IMR-90 (cell line): ENCODE measurements at regions not wholly inside any gene's neighbourhood (a gene's known extent, or its start where the extent isn't known, plus 50 kb on each side); places are given as distances from the start of the nearest gene placed in this dataset.

ENCODE experiments used
- ATAC-seq: fragments of 200-7000 bp; cut with Tn5 transposase; 2 replicates; pipeline ENCODE4 v1.9.1; 2020; ENCODE audit warnings: low read depth, mild to moderate bottlenecking, moderate library complexity
- BruUV-seq: library from RNA; stranded (reverse); fragments of 400-500 nt; replicated peaks from 2 replicates; lab custom pipeline; 2021; lab: Mats Ljungman, UMichigan
- CTCF ChIA-PET: fragments of 300-600 bp; formaldehyde crosslinking; extraction: SDS; loops from one replicate; lab custom pipeline; 2021; ENCODE audit warnings: antibody characterized with exemption; lab: Yijun Ruan, JAX
- POLR2A ChIA-PET: fragments of 300-600 bp; sonication (Branson Sonifier 250); formaldehyde crosslinking; loops from one replicate; lab custom pipeline; 2022; ENCODE audit warnings: antibody characterized with exemption; ENCODE audit not compliant: unreplicated experiment; lab: Charles Lee
- DNase-seq: peaks from one replicate; pipeline ENCODE4 v3.0.0; 2013
- H2AFZ ChIP-seq: replicated peaks from 2 replicates; pipeline ENCODE3; 2013; ENCODE audit warnings: low read length, mild to moderate bottlenecking; ENCODE audit not compliant: poor library complexity
- H2AK5ac ChIP-seq: 2 replicates; pipeline ENCODE4 v1.6.1; 2013; ENCODE audit warnings: low read depth, low read length, inconsistent platforms
- H2AK9ac ChIP-seq: replicated peaks from 2 replicates; pipeline ENCODE3; 2013; ENCODE audit warnings: mild to moderate bottlenecking, low read depth, low read length, moderate library complexity; ENCODE audit not compliant: poor library complexity
- H2BK120ac ChIP-seq: 2 replicates; pipeline ENCODE4 v1.6.1; 2013; ENCODE audit warnings: low read depth, low read length, inconsistent platforms
- H2BK15ac ChIP-seq: 3 replicates; pipeline ENCODE4 v1.6.1; 2013; ENCODE audit warnings: low read depth, low read length, inconsistent platforms
- H2BK20ac ChIP-seq: 2 replicates; pipeline ENCODE4 v1.6.1; 2013; ENCODE audit warnings: low read depth, mild to moderate bottlenecking, inconsistent platforms, low read length, moderate library complexity
- H2BK5ac ChIP-seq: 2 replicates; pipeline ENCODE4 v1.6.1; 2013; ENCODE audit warnings: mild to moderate bottlenecking, low read depth, low read length, inconsistent platforms; ENCODE audit not compliant: poor library complexity, severe bottlenecking
- H3K14ac ChIP-seq: replicated peaks from 2 replicates; pipeline ENCODE4 v1.6.1; 2013; ENCODE audit warnings: low read depth, low read length, inconsistent platforms
- H3K18ac ChIP-seq: 2 replicates; pipeline ENCODE4 v1.6.1; 2013; ENCODE audit warnings: low read depth, low read length, control low read depth
- H3K23ac ChIP-seq: 2 replicates; pipeline ENCODE4 v1.6.1; 2013; ENCODE audit warnings: low read depth, low read length, inconsistent platforms
- H3K27ac ChIP-seq: 2 replicates; pipeline ENCODE4 v1.5.1; 2013; ENCODE audit warnings: mild to moderate bottlenecking, control low read depth, low read length; ENCODE audit not compliant: insufficient read depth
- H3K27me3 ChIP-seq: 2 replicates; pipeline ENCODE4 v1.6.1; 2013; ENCODE audit warnings: low read length; ENCODE audit not compliant: control insufficient read depth, insufficient read depth
- H3K36me3 ChIP-seq: 2 replicates; pipeline ENCODE4 v1.6.1; 2013; ENCODE audit warnings: low read length, mixed read lengths; ENCODE audit not compliant: control insufficient read depth, insufficient read depth
- H3K4ac ChIP-seq: 2 replicates; pipeline ENCODE4 v1.6.1; 2013; ENCODE audit warnings: low read depth, low read length, inconsistent platforms
- H3K4me1 ChIP-seq: 2 replicates; pipeline ENCODE4 v1.6.1; 2013; ENCODE audit warnings: low read length, mixed read lengths; ENCODE audit not compliant: control insufficient read depth, insufficient read depth
- H3K4me2 ChIP-seq: 2 replicates; pipeline ENCODE4 v1.6.1; 2013; ENCODE audit warnings: low read depth, mild to moderate bottlenecking, control low read depth, low read length, moderate library complexity
- H3K4me3 ChIP-seq: 2 replicates; pipeline ENCODE4 v1.5.1; 2013; ENCODE audit warnings: low read depth, mild to moderate bottlenecking, control low read depth, low read length, moderate library complexity; ENCODE audit not compliant: insufficient read depth
- H3K56ac ChIP-seq: 2 replicates; pipeline ENCODE4 v1.6.1; 2013; ENCODE audit warnings: low read length, inconsistent platforms; ENCODE audit not compliant: insufficient read depth; ENCODE audit errors: extremely low read depth
- H3K79me1 ChIP-seq, 2 experiments: 2 replicates each; pipeline ENCODE4 v1.6.1; 2013; ENCODE audit warnings: low read length in 2 of 2, inconsistent platforms in 1 of 2, low read depth in 1 of 2
- H3K9ac ChIP-seq: 2 replicates; pipeline ENCODE4 v1.6.1; 2013; ENCODE audit warnings: low read depth, low read length, control low read depth
- H3K9me1 ChIP-seq: 2 replicates; pipeline ENCODE4 v1.6.1; 2013; ENCODE audit warnings: low read length, inconsistent platforms; ENCODE audit not compliant: insufficient read depth
- H3K9me3 ChIP-seq: 2 replicates; pipeline ENCODE4 v1.6.1; 2013; ENCODE audit warnings: low read length; ENCODE audit not compliant: control insufficient read depth, insufficient read depth
- H4K20me1 ChIP-seq: 2 replicates; pipeline ENCODE4 v1.6.1; 2013; ENCODE audit warnings: low read length, inconsistent platforms; ENCODE audit not compliant: insufficient read depth
- H4K5ac ChIP-seq: 2 replicates; pipeline ENCODE4 v1.6.1; 2013; ENCODE audit warnings: mild to moderate bottlenecking, low read depth, low read length, control low read depth
- H4K8ac ChIP-seq, 2 experiments: 2 replicates each; pipeline ENCODE4 v1.6.1; 2013; ENCODE audit warnings: low read depth in 2 of 2, low read length in 2 of 2, control low read depth in 1 of 2, inconsistent platforms in 1 of 2
- H4K91ac ChIP-seq: 2 replicates; pipeline ENCODE4 v1.6.1; 2013; ENCODE audit warnings: low read depth, low read length, inconsistent platforms; ENCODE audit not compliant: insufficient read depth
- BHLHE40 ChIP-seq: fragments of 150-350 bp; IDR thresholded peaks from 2 replicates; pipeline ENCODE4 v1.6.1; 2016; ENCODE audit warnings: mild to moderate bottlenecking, low read depth, low read length
- CEBPB ChIP-seq: IDR thresholded peaks from 2 replicates; pipeline ENCODE4 v1.6.1; 2012; ENCODE audit warnings: low read depth, low read length, improper control_type of control experiment
- CTCF ChIP-seq: conservative IDR thresholded peaks from 2 replicates; pipeline ENCODE4 v1.5.1; 2012; ENCODE audit warnings: mild to moderate bottlenecking, low read depth, low read length, improper control_type of control experiment
- MAFK ChIP-seq: IDR thresholded peaks from 2 replicates; pipeline ENCODE4 v1.6.1; 2012; ENCODE audit warnings: low read depth, low read length, improper control_type of control experiment
- MAZ ChIP-seq: IDR thresholded peaks from 2 replicates; pipeline ENCODE4 v1.6.1; 2012; ENCODE audit warnings: low read depth, mild to moderate bottlenecking, low read length, improper control_type of control experiment, moderate library complexity, borderline replicate concordance
- RCOR1 ChIP-seq: IDR thresholded peaks from 2 replicates; pipeline ENCODE4 v1.6.1; 2012; ENCODE audit warnings: mild to moderate bottlenecking, low read length, improper control_type of control experiment; ENCODE audit not compliant: insufficient replicate concordance
- RFX5 ChIP-seq: IDR thresholded peaks from 2 replicates; pipeline ENCODE4 v1.8.0; 2012; ENCODE audit warnings: low read depth, mild to moderate bottlenecking, low read length, moderate library complexity
- USF2 ChIP-seq: fragments of 150-350 bp; IDR thresholded peaks from 2 replicates; pipeline ENCODE4 v1.6.1; 2017; ENCODE audit warnings: mild to moderate bottlenecking, antibody characterized with exemption, low read length, low read depth
- WGBS, 2 experiments: methylation state at CpG; one replicate each; pipeline versions ENCODE4 v1.1.5 to v1.1.7; 2013; ENCODE audit warnings: missing lambda C conversion rate in 2 of 2; ENCODE audit not compliant: insufficient read length in 1 of 2; ENCODE audit errors: extremely low coverage in 2 of 2; 5-methylcytosine and 5-hydroxymethylcytosine counted together
- dilution Hi-C: fragments of 300-500 bp; cut with HindIII; formaldehyde crosslinking; loops from one replicate; pipeline ENCODE4 v1.14.3; 2018; ENCODE audit warnings: low sequenced_read_pairs; ENCODE audit not compliant: unreplicated experiment
- in situ Hi-C: fragments of 300-500 bp; cut with MboI; formaldehyde crosslinking; loops from 3 replicates; pipeline ENCODE4 v1.14.3; 2019; ENCODE audit warnings: low sequenced_read_pairs, inconsistent platforms, mixed read lengths
- intact Hi-C: fragments of 100-400 bp; cut with micrococcal nuclease; formaldehyde crosslinking; loops from 2 replicates; pipeline ENCODE4 v1.10.0; 2022

- H2AFZ ChIP-seq = no peak overlapping the region
- BruUV-seq = no TSS peak
- no peak overlapping the region for H3K4me3 ChIP-seq
- dilution Hi-C loops (no loop called here), in situ Hi-C loops (no loop called here), intact Hi-C loops (loop anchor here (5.0 kb wide), 1 partner anchor 312 kb away; no protein-coding TSS in a partner anchor)
- no peaks in the 10 kb centered on the region for H3K9me3 ChIP-seq
- no peak overlapping the region for H3K27ac ChIP-seq
- no peak overlapping the region for H2BK20ac ChIP-seq
- no peak overlapping the region for H2BK15ac ChIP-seq
- no peak overlapping the region for H3K23ac ChIP-seq
- no peaks in the 10 kb centered on the region for H3K4me1 ChIP-seq
- H2BK120ac ChIP-seq = no peak overlapping the region
- DNase-seq = no peak
- TF ChIP-seq CTCF (no peak), MAZ (no peak), CEBPB (no peak), RCOR1 (no peak), USF2 (no peak), RFX5 (no peak), BHLHE40 (no peak), MAFK (no peak)
- no peak overlapping the region for H4K91ac ChIP-seq
- H3K4me2 ChIP-seq = no peak overlapping the region
- H3K18ac ChIP-seq = no peak overlapping the region
- H2AK9ac ChIP-seq = no peak overlapping the region
- no peak overlapping the region for H3K9ac ChIP-seq
- no peak overlapping the region for H4K5ac ChIP-seq
- ChIA-PET POLR2A (no interaction called here), CTCF (interaction anchor here (0.6 kb wide), 1 partner anchor 29 kb away, joined by 3 read pairs; no protein-coding TSS in a partner anchor)
- no peak overlapping the region for H3K14ac ChIP-seq
- no peaks in the 10 kb centered on the region for H3K36me3 ChIP-seq
- H4K8ac ChIP-seq = no peak overlapping the region
- H3K79me1 ChIP-seq = no peaks in the 10 kb centered on the region
- 20% methylated on average over 1 of the region's 5 CpGs; no CpG with 5 or more reads in 1 of the 2 experiments for WGBS, 2 experiments
- no peaks in the 10 kb centered on the region for H4K20me1 ChIP-seq
- no peak overlapping the region for H2AK5ac ChIP-seq
- H3K4ac ChIP-seq = no peak overlapping the region
- no peak overlapping the region for H2BK5ac ChIP-seq
- ATAC-seq = no peak
- H3K27me3 ChIP-seq = peaks cover 26% of the 10 kb centered on the region
- H3K56ac ChIP-seq = no peak overlapping the region
- H3K9me1 ChIP-seq = no peaks in the 10 kb centered on the region; the same call in 1 of the 2 replicates
These were observed 103.7 kb downstream of the C5orf15 start for GRCh38 chr5:133864711-133865110.
